HG03469 (cell line): ENCODE measurements at regions not wholly inside any gene's neighbourhood (a gene's known extent, or its start where the extent isn't known, plus 50 kb on each side); places are given as distances from the start of the nearest gene placed in this dataset.

Source experiments
- ATAC-seq: cut with Tn5 transposase; IDR thresholded peaks from one replicate; pipeline ENCODE4 v1.9.1; 2021; ENCODE audit warnings: mild to moderate bottlenecking, moderate library complexity, moderate number of reproducible peaks; ENCODE audit not compliant: unreplicated experiment

GRCh38 chr15:69853544-69853951 lies 244.2 kb downstream of the TLE3 start:
- ATAC-seq: no peak

- ATAC-seq: no peak
Measured at GRCh38 chr15:69854001-69854400, 243.7 kb downstream of the TLE3 start.

- no peak for ATAC-seq
Measured at GRCh38 chr15:69854521-69855181, 243.1 kb downstream of the TLE3 start.

GRCh38 chr15:69855258-69856000 lies 242.3 kb downstream of the TLE3 start:
- no peak for ATAC-seq

GRCh38 chr15:69857250-69857649 lies 240.5 kb downstream of the TLE3 start:
- no peak for ATAC-seq

GRCh38 chr15:69857686-69858391 lies 239.9 kb downstream of the TLE3 start:
- no peak for ATAC-seq

- ATAC-seq: no peak
Measured at GRCh38 chr15:69858456-69858855, 239.3 kb downstream of the TLE3 start.

GRCh38 chr15:69859866-69860265 lies 237.9 kb downstream of the TLE3 start:
- no peak for ATAC-seq

- ATAC-seq: no peak
Measured at GRCh38 chr15:69860321-69860720, 237.4 kb downstream of the TLE3 start.

- ATAC-seq: no peak
Measured at GRCh38 chr15:69860921-69861320, 236.8 kb downstream of the TLE3 start.

- ATAC-seq: no peak
Measured at GRCh38 chr15:69861331-69862171, 236.2 kb downstream of the TLE3 start.

- ATAC-seq: no peak
Measured at GRCh38 chr15:69862540-69862939, 235.2 kb downstream of the TLE3 start.

GRCh38 chr15:69863446-69863845 lies 234.3 kb downstream of the TLE3 start:
- ATAC-seq: no peak

- ATAC-seq: no peak
Measured at GRCh38 chr15:69865369-69865768, 232.3 kb downstream of the TLE3 start.

- ATAC-seq: no peak
Measured at GRCh38 chr15:69868756-69869155, 229.0 kb downstream of the TLE3 start.

- no peak for ATAC-seq
Measured at GRCh38 chr15:69869291-69869690, 228.4 kb downstream of the TLE3 start.

- ATAC-seq: no peak
Measured at GRCh38 chr15:69869881-69870505, 227.7 kb downstream of the TLE3 start.

GRCh38 chr15:69871511-69872134 lies 226.1 kb downstream of the TLE3 start:
- no peak for ATAC-seq

GRCh38 chr15:69873807-69874206 lies 223.9 kb downstream of the TLE3 start:
- no peak for ATAC-seq

GRCh38 chr15:69874321-69874720 lies 223.4 kb downstream of the TLE3 start:
- no peak for ATAC-seq
